Germinal center (tissue), 1 donor: ENCODE measurements at regions not wholly inside any gene's neighbourhood (a gene's known extent, or its start where the extent isn't known, plus 50 kb on each side); places are given as distances from the start of the nearest gene placed in this dataset.

Source experiments
- DNase-seq: peaks from one replicate; pipeline ENCODE4 v3.0.0; 2012; ENCODE audit warnings: mixed read lengths, low spot score

- DNase-seq: no peak
Measured at GRCh38 chr11:16685914-16686313, 52.5 kb upstream of the C11orf58 start.

GRCh38 chr11:16678466-16679116, 59.9 kb upstream of the C11orf58 start:
- no peak for DNase-seq

DNA sequence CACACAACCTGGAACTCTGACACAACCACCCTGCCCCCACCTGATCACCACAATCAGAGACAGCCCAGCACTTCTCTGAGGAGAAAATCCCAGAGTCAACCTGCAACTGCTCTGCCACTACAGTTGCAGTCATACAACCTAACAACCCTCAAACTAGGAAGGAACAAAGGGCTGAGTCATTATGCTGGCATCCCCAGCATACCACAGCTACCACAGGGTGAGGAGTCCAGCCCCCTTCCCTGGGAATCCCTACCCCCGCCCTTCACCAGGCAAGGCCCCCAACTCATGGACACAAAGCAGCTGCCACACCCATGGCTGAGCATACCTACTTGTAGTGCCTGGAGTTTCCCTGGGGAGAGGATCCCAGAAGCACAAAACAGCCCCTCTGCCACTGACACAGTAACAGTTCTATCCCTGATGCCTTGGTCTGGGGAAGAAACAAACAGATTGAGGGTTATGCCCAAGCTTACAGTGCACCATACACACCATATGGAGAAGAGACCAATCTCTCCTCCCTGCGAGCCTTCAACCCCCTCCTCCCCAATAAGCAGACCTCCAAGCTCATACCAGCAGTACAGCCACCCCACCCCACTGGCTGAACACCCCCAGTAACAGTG, 68.5 kb upstream of the C11orf58 start:
- DNase-seq: no peak

- DNase-seq: no peak
Measured at GRCh38 chr11:16632295-16633200, 105.9 kb upstream of the C11orf58 start.

GRCh38 chr11:16630651-16631050, 107.8 kb upstream of the C11orf58 start:
- DNase-seq: no peak

- no peak for DNase-seq
Measured at GRCh38 chr11:16618431-16618830, 120.0 kb upstream of the C11orf58 start.

GRCh38 chr11:16615480-16615879, 123.0 kb upstream of the C11orf58 start:
- no peak for DNase-seq

DNA sequence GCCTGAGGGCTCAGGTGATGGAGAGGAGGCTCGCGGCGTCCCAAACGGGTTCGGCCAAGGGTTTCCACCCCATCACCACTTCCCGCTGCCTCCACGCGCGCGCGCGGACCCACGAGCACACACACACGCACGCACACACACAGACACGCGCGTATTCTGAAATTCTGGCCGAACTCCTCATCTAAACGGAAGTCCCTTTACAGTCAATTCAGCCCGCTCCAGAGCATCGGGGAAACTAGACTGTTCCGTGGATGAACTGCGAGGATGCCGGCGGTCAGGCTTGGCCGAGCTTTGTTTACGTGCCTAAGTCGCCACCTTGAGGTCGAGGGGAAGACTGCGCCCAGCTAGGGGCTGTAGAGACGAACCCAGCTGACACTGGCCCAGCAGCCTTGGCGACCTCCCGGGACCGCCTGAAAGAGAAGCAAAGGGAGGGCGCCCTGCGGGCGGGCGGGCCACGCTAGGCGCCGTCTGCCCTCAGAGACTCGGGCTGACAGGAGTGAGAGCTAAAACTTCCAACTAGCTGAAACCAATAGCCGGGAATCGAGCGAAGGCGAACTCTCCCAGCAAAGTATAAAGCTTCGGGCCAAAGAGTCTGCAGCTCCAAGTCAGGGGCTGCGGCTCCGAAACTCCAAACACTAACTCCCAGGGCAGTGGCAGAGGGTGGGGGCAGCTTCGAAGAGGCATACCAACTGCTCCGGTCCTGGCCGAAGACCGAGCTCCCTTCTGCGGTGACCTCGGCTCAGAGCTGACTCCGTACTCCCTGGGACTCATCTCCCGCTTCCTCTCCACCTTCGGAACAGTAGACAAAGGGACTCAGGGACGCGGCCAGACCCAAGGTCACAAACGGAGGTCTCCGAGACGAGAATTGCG, 124.7 kb upstream of the C11orf58 start:
- DNase-seq: peak; percentile 77

- DNase-seq: no peak
Measured at GRCh38 chr11:16613262-16613511, 125.3 kb upstream of the C11orf58 start.

GRCh38 chr11:16612566-16613261, 125.7 kb upstream of the C11orf58 start:
- DNase-seq: no peak

DNA sequence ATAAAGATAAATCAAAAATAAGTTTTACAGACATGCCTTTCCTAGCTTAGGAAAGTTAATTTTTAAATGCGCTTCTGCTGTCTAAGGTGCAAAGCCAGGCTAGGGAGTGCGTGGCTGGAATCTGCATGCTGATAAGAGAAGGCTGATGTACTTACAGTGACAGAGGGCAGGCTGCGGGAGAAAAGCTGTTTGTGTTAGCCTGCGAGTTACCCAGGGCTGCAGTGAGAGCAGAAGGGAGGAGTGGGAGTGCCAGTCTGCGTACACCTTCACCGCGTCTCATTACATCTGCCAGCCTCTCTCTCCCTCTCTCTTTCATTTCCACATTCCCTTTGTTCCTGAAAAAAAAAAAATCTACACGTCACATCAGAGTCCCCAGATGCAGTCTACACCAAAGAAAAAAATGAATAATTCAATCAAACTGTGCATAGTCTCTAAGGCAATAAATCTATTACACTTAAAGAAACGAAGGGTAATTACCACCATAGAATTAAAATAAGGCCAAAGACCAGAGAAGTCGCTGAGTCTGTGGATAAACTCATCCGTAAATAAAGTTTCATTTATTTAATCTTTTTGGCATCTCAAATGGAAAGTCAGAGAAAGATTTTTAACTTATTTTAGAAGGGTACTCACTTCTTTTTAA, 126.4 kb upstream of the C11orf58 start:
- DNase-seq: no peak

DNA sequence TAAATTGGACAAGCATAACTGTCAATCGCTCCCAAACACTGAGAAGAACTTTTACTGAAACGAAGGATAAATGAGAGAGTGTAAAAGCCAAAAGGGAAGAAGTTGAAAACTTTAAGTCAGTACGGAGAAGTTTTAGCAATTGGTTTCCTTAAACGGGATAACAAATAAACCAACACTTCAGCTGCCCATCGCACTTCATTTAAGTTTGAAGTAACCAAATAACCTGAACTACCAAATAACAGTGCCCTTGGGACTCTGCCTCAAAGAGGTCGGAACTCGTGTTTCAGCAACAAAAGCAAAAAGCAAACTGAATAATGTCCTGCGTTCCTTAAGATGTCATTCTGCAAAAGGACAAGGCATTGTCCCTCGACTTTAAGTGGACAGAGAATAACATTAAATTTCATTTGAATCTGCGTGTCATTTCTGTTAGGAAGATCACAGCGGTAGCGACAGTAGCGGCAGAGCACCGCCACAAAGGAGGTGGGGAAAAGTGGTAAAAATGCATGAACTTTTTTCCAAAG, 127.0 kb upstream of the C11orf58 start:
- DNase-seq: no peak

GRCh38 chr11:16610738-16611388, 127.6 kb upstream of the C11orf58 start:
- no peak for DNase-seq

- no peak for DNase-seq
Measured at GRCh38 chr11:16610213-16610737, 128.2 kb upstream of the C11orf58 start.

- DNase-seq: no peak
Measured at GRCh38 chr11:16609769-16610168, 128.7 kb upstream of the C11orf58 start.

GRCh38 chr11:16607675-16608644, 130.5 kb upstream of the C11orf58 start:
- no peak for DNase-seq

DNA sequence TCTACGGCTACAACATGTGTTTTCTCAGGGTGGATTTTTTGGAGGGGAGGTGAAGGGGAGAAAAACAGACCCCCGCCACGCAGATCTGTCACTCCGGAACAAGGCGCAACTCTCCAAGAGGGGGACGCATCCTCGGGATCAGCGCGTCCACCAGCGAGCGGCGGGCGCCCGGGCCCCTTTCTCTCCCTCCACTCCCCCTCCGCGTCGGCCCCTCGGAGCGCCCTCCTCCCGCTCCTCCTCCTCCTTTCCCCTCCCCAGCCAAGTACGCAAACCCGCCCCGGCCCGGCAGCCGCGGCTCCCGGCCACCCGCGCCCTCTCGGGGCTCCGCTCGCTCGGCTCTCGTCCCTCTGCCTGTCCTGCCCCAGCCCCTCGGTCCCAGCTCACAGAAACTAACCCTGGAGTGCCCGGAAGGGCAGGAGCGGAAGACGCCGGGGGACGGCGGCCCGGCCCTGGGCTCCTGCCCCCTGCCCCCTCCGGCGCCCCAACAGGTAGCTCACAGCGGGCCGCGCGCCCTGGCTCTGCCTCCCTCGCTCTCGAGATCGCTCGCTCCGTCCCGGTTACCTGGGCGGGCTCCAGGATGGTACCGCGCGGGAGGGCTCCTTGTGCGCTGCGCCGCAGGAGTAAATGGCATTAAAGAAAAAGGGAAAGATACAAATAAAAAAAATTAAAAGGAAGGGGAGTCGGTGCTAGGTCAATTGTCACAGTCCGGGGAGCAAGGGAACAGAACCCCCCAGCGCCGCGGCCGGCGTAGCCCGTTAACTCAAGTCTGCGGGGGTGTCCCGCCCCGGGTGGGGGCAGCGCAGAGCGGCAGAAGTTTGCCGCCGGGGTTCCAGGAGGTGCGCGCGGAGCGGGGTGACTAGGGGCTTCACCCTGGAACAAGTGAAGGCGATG, 131.4 kb upstream of the C11orf58 start:
- no peak for DNase-seq
